ENCODE measurements at regions not wholly inside any gene's neighbourhood (a gene's known extent, or its start where the extent isn't known, plus 50 kb on each side); places are given as distances from the start of the nearest gene placed in this dataset.

GRCh38 chr6:105995391-105995865 lies 90.7 kb upstream of the PRDM1 start:
- Mint-ChIP-seq H3K9me3 (ENCODE audit: unreplicated experiment) (no peaks in the 10 kb centered on the region), H3K36me3 (ENCODE audit: low read depth, unreplicated experiment) (no peaks in the 10 kb centered on the region), H3K27me3 (ENCODE audit: unreplicated experiment) (peaks cover 11% of the 10 kb centered on the region), H3K4me3 (ENCODE audit: unreplicated experiment) (peak overlapping the region; percentile 84), H3K27ac (ENCODE audit: unreplicated experiment) (no peak overlapping the region), H3K4me1 (ENCODE audit: unreplicated experiment) (peaks cover 16% of the 10 kb centered on the region)
- no peak for TF ChIP-seq CTCF (IDR thresholded peaks at IDR 0.05; ENCODE audit: unreplicated experiment)
- no peak for DNase-seq (ENCODE audit: low spot score)

- no peaks in the 10 kb centered on the region for H3K36me3 Mint-ChIP-seq (ENCODE audit: low read depth, unreplicated experiment)
- DNase-seq (ENCODE audit: low spot score): peak; percentile 56
- H3K4me1 Mint-ChIP-seq (ENCODE audit: unreplicated experiment): peaks cover 22% of the 10 kb centered on the region
- H3K4me3 Mint-ChIP-seq (ENCODE audit: unreplicated experiment): peak overlapping the region; percentile 87
- H3K27ac Mint-ChIP-seq (ENCODE audit: unreplicated experiment): no peak overlapping the region
- no peak for TF ChIP-seq CTCF (IDR thresholded peaks at IDR 0.05; ENCODE audit: unreplicated experiment)
- peaks cover 11% of the 10 kb centered on the region for H3K27me3 Mint-ChIP-seq (ENCODE audit: unreplicated experiment)
- H3K9me3 Mint-ChIP-seq (ENCODE audit: unreplicated experiment): no peaks in the 10 kb centered on the region
Measured at GRCh38 chr6:105994591-105995390, 91.3 kb upstream of the PRDM1 start.

GRCh38 chr6:105994118-105994590 lies 92.0 kb upstream of the PRDM1 start:
- Mint-ChIP-seq H3K4me1 (ENCODE audit: unreplicated experiment) (peaks cover 23% of the 10 kb centered on the region), H3K9me3 (ENCODE audit: unreplicated experiment) (no peaks in the 10 kb centered on the region), H3K27ac (ENCODE audit: unreplicated experiment) (no peak overlapping the region), H3K27me3 (ENCODE audit: unreplicated experiment) (peaks cover 11% of the 10 kb centered on the region), H3K36me3 (ENCODE audit: low read depth, unreplicated experiment) (no peaks in the 10 kb centered on the region), H3K4me3 (ENCODE audit: unreplicated experiment) (peak overlapping the region; percentile 87)
- DNase-seq (ENCODE audit: low spot score): no peak
- no peak for TF ChIP-seq CTCF (IDR thresholded peaks at IDR 0.05; ENCODE audit: unreplicated experiment)

GRCh38 chr6:105993341-105994117 lies 92.6 kb upstream of the PRDM1 start:
- no peak for DNase-seq (ENCODE audit: low spot score)
- TF ChIP-seq CTCF (IDR thresholded peaks at IDR 0.05; ENCODE audit: unreplicated experiment): no peak
- Mint-ChIP-seq H3K36me3 (ENCODE audit: low read depth, unreplicated experiment) (no peaks in the 10 kb centered on the region), H3K4me1 (ENCODE audit: unreplicated experiment) (peaks cover 23% of the 10 kb centered on the region), H3K27me3 (ENCODE audit: unreplicated experiment) (peaks cover 11% of the 10 kb centered on the region), H3K4me3 (ENCODE audit: unreplicated experiment) (peak overlapping the region; percentile 80), H3K27ac (ENCODE audit: unreplicated experiment) (no peak overlapping the region), H3K9me3 (ENCODE audit: unreplicated experiment) (no peaks in the 10 kb centered on the region)
